HEK293T (cell line): ENCODE measurements at regions not wholly inside any gene's neighbourhood (a gene's known extent, or its start where the extent isn't known, plus 50 kb on each side); places are given as distances from the start of the nearest gene placed in this dataset.

ENCODE experiments used
- CTCF ChIA-PET: fragments of 350-600 bp; formaldehyde crosslinking; extraction: SDS; loops from one replicate; lab custom pipeline; 2021; ENCODE audit warnings: antibody characterized with exemption, inconsistent platforms; lab: Yijun Ruan, JAX
- POLR2A ChIA-PET: fragments of 350-600 bp; formaldehyde crosslinking; extraction: SDS; loops from one replicate; lab custom pipeline; 2020; ENCODE audit warnings: antibody characterized with exemption, inconsistent platforms; lab: Yijun Ruan, JAX
- DNase-seq: peaks from one replicate; pipeline ENCODE4 v3.0.0; 2012; ENCODE audit warnings: mixed read lengths; ENCODE audit errors: extremely low spot score
- ARNT ChIP-seq: fragments of 450-650 bp; IDR thresholded peaks from 2 replicates; pipeline ENCODE4 v1.6.1; 2017; ENCODE audit warnings: mild to moderate bottlenecking
- BHLHE40 ChIP-seq: fragments of 450-650 bp; IDR thresholded peaks from 2 replicates; pipeline ENCODE4 v1.6.1; 2016; ENCODE audit warnings: mild to moderate bottlenecking, moderate library complexity, borderline replicate concordance
- CTBP1 ChIP-seq: fragments of 450-650 bp; IDR thresholded peaks from 2 replicates; pipeline ENCODE4 v1.6.1; 2016; ENCODE audit warnings: borderline replicate concordance
- ELF4 ChIP-seq: fragments of 450-650 bp; IDR thresholded peaks from 2 replicates; pipeline ENCODE4 v1.6.1; 2017; ENCODE audit warnings: antibody characterized with exemption
- FOXA1 ChIP-seq: fragments of 450-650 bp; IDR thresholded peaks from 2 replicates; pipeline ENCODE4 v1.6.1; 2016; ENCODE audit warnings: mild to moderate bottlenecking
- FOXK2 ChIP-seq: fragments of 450-650 bp; IDR thresholded peaks from 2 replicates; pipeline ENCODE4 v1.6.1; 2016; ENCODE audit warnings: mild to moderate bottlenecking
- FOXM1 ChIP-seq: fragments of 450-650 bp; IDR thresholded peaks from 2 replicates; pipeline ENCODE4 v1.6.1; 2017; ENCODE audit warnings: mild to moderate bottlenecking, borderline replicate concordance
- HDGF ChIP-seq: fragments of 450-650 bp; IDR thresholded peaks from 2 replicates; pipeline ENCODE4 v1.6.1; 2017; ENCODE audit warnings: antibody characterized with exemption, borderline replicate concordance
- L3MBTL2 ChIP-seq: fragments of 450-650 bp; conservative IDR thresholded peaks from 2 replicates; pipeline ENCODE4 v1.6.1; 2016; ENCODE audit warnings: mild to moderate bottlenecking
- LEF1 ChIP-seq: fragments of 450-650 bp; IDR thresholded peaks from 2 replicates; pipeline ENCODE4 v1.6.1; 2017; ENCODE audit warnings: mild to moderate bottlenecking, borderline replicate concordance
- NFRKB ChIP-seq: fragments of 450-650 bp; IDR thresholded peaks from 2 replicates; pipeline ENCODE4 v1.6.1; 2016; ENCODE audit warnings: mild to moderate bottlenecking, moderate library complexity
- SP1 ChIP-seq: fragments of 450-650 bp; IDR thresholded peaks from 2 replicates; pipeline ENCODE4 v1.6.1; 2017
- SUZ12 ChIP-seq: fragments of 450-650 bp; IDR thresholded peaks from 2 replicates; pipeline ENCODE4 v1.6.1; 2016; ENCODE audit warnings: mild to moderate bottlenecking
- TARDBP ChIP-seq: fragments of 450-650 bp; IDR thresholded peaks from 2 replicates; pipeline ENCODE4 v1.6.1; 2016
- ZNF384 ChIP-seq: fragments of 450-650 bp; IDR thresholded peaks from 2 replicates; pipeline ENCODE4 v1.6.1; 2016
- TF ChIP-seq, protein P1 (sequence below): fragments of 450-650 bp; IDR thresholded peaks from 2 replicates; pipeline ENCODE4 v1.6.1; 2016

- POLR2A ChIA-PET = no interaction called here
- CTCF ChIA-PET = no interaction called here
Observed at GRCh38 chr7:79952399-79952798, 182.2 kb upstream of the GNAI1 start.

DNA sequence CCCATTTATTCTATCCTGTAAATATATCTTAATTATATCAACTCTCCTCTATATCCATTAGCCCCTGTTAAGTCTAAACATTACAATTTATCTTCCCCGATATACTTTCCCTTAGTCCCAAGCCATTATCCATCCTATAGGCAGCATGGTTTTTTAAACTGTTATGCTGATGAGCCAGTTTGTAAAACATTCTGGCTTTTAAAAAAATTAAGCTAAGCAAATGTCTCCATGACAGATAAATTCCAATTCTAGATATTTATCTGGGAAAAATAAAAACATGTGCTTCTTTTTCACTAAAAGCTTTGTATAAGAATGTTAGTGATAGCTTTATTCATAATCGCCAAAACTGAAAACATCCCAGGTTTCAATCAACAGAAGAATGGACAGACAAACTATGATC is 183.2 kb upstream of the GNAI1 start:
- TF ChIP-seq BHLHE40 (no peak), ELF4 (no peak), HDGF (no peak), FOXK2 (no peak), CTBP1 (no peak), SUZ12 (no peak), LEF1 (no peak), NFRKB (no peak)
- no peak for DNase-seq
- POLR2A ChIA-PET = no interaction called here
- CTCF ChIA-PET = no interaction called here

More at GRCh38 chr7:79952399-79952798, 182.2 kb upstream of the GNAI1 start:
- DNase-seq = no peak
- no peak for TF ChIP-seq FOXK2

- no peak for TF ChIP-seq FOXA1
- TF ChIP-seq ZNF384 = no peak
- TF ChIP-seq ELF4 = no peak
- no peak for TF ChIP-seq LEF1
- no peak for TF ChIP-seq SP1
- no peak for TF ChIP-seq L3MBTL2
- no peak for TF ChIP-seq FOXK2
- TF ChIP-seq CTBP1 = no peak
- no peak for TF ChIP-seq NFRKB
- no peak for TF ChIP-seq SUZ12
- no peak for TF ChIP-seq ARNT
- no peak for TF ChIP-seq BHLHE40
- no peak for TF ChIP-seq FOXM1
- TF ChIP-seq TARDBP = no peak
- TF ChIP-seq, protein P1, sequence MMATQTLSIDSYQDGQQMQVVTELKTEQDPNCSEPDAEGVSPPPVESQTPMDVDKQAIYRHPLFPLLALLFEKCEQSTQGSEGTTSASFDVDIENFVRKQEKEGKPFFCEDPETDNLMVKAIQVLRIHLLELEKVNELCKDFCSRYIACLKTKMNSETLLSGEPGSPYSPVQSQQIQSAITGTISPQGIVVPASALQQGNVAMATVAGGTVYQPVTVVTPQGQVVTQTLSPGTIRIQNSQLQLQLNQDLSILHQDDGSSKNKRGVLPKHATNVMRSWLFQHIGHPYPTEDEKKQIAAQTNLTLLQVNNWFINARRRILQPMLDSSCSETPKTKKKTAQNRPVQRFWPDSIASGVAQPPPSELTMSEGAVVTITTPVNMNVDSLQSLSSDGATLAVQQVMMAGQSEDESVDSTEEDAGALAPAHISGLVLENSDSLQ = no peak
- TF ChIP-seq HDGF = no peak
- POLR2A ChIA-PET = no interaction called here
- DNase-seq = no peak
- CTCF ChIA-PET = no interaction called here
Observed at GRCh38 chr7:79949778-79950177, 184.9 kb upstream of the GNAI1 start.

DNA sequence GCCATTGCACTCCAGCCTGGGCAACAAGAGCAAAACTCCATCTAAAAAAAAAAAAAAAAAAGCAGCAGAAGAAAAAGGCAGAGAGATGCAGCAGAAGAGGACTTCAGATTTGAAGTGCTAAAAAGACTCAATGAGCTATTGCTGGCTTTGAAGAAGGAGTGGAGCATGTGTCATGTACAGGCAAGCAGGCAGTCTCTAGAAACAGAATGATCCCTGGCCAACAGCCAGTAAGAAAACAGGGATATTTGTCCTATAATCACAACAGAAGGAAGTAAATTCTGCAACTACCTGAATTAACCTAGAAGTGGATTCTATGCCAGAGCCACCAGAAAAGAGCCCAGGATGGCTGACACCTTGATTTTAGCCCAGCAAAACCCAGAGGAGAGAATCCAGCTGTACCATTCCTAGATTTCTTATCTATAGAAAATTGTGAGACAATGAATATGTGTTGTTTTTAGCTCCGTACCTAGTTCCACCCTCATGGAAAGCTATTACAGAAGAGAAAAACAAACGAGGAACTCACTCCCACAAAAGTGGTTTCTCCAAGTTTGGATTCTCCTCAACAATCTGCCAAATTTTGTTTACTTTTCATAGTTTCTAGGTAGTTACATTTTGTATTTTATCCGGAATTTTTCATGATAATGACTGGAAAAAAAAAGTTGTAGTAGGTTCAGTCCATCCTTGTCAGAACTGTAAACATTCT is 198.2 kb upstream of the GNAI1 start:
- CTCF ChIA-PET = no interaction called here
- POLR2A ChIA-PET = no interaction called here
- no peak for DNase-seq

GRCh38 chr7:79934727-79935126 is 199.9 kb upstream of the GNAI1 start:
- no peak for DNase-seq
- ChIA-PET CTCF (no interaction called here), POLR2A (no interaction called here)
- TF ChIP-seq ARNT = no peak
- TF ChIP-seq ZNF384 = no peak
- TF ChIP-seq TARDBP = no peak
- TF ChIP-seq ELF4 = no peak
- no peak for TF ChIP-seq CTBP1
- no peak for TF ChIP-seq SP1
- no peak for TF ChIP-seq SUZ12
- TF ChIP-seq BHLHE40 = no peak
- no peak for TF ChIP-seq FOXA1
- TF ChIP-seq FOXK2 = no peak
- TF ChIP-seq LEF1 = no peak
- no peak for TF ChIP-seq NFRKB
- TF ChIP-seq, protein P1 = no peak
- TF ChIP-seq FOXM1 = no peak
- no peak for TF ChIP-seq L3MBTL2
- no peak for TF ChIP-seq HDGF

More for the DNA sequence above, 198.2 kb upstream of the GNAI1 start:
- TF ChIP-seq L3MBTL2 (no peak), FOXK2 (no peak), SUZ12 (no peak), NFRKB (no peak), CTBP1 (no peak), FOXA1 (no peak), BHLHE40 (no peak), FOXM1 (no peak), SP1 (no peak), ELF4 (no peak), ZNF384 (no peak)
- TF ChIP-seq, protein P1 = no peak

DNA sequence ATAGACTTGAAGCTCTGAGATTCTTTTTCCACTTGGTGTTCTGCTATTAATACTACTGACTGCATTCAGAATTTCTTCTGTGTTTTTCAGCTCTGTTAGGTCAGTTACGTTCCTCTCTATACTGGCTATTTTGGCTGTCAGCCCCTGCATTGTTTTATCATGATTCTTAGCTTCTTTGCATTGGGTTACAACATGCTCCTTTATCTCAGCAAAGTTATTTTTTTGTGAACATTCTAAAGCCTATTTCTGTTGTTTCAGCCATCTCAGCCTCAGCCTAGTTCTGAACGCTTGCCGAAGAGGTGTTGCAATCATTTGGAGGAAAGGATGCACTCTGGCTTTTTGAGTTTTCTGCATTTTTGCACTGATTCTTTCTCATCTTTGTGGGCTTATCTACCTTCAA is 201.5 kb upstream of the GNAI1 start:
- no peak for DNase-seq
- TF ChIP-seq L3MBTL2 (no peak), ARNT (no peak), TARDBP (no peak), CTBP1 (no peak), SP1 (no peak), FOXA1 (no peak), BHLHE40 (no peak), LEF1 (no peak), FOXM1 (no peak)
- TF ChIP-seq, protein P1 = no peak
- CTCF ChIA-PET = no interaction called here
- POLR2A ChIA-PET = no interaction called here
